Right lobe of liver (tissue), 6 donors: ENCODE measurements at regions not wholly inside any gene's neighbourhood (a gene's known extent, or its start where the extent isn't known, plus 50 kb on each side); places are given as distances from the start of the nearest gene placed in this dataset.
A peak's percentile ranks its signal among the peaks of the same experiment; 100 is the strongest.

Experiments
- ATAC-seq, 4 donors: fragments of 200-7000 bp; cut with Tn5 transposase; one replicate each; pipeline ENCODE4 v1.9.1; 2020; ENCODE audit warnings: mild to moderate bottlenecking in 4 of 4, moderate library complexity in 4 of 4
- DNase-seq, 3 donors: peaks; one replicate each; pipeline ENCODE4 v3.0.0-alpha.2; 2020
- H3K27ac ChIP-seq, 3 donors: fragments of 200-600 bp; one replicate each; pipeline ENCODE4 v1.8.0; 2022
- H3K27me3 ChIP-seq, 2 donors: fragments of 200-600 bp; one replicate each; pipeline ENCODE4 v1.8.0; 2022
- H3K36me3 ChIP-seq, 4 donors: fragments of 200-600 bp; sonication (generic) in 1 of 4; one replicate each; pipeline versions ENCODE4 v1.5.1 to v1.8.0; 2017 to 2022; ENCODE audit warnings: control low read depth in 1 of 4
- H3K4me1 ChIP-seq, 4 donors: fragments of 200-600 bp; sonication (generic) in 1 of 4; one replicate each; pipeline versions ENCODE4 v1.5.1 to v1.8.0; 2017 to 2022; ENCODE audit warnings: control low read depth in 1 of 4
- H3K4me3 ChIP-seq, 3 donors: fragments of 200-600 bp; one replicate each; pipeline ENCODE4 v1.8.0; 2022
- H3K9me3 ChIP-seq, 4 donors: fragments of 200-600 bp; sonication (generic) in 1 of 4; one replicate each; pipeline versions ENCODE4 v1.5.1 to v1.8.0; 2017 to 2022; ENCODE audit warnings: control low read depth in 1 of 4
- CTCF ChIP-seq, 4 donors: fragments of 200-600 bp in 3 of 4; fragments of 450-650 bp in 1 of 4; IDR thresholded peaks; one replicate each; pipeline versions ENCODE4 v1.5.1 to v1.8.0; 2016 to 2022; ENCODE audit warnings: antibody characterized with exemption in 4 of 4, mild to moderate bottlenecking in 2 of 4
- POLR2A ChIP-seq: fragments of 450-650 bp; IDR thresholded peaks from one replicate; pipeline ENCODE4 v1.6.1; 2017; ENCODE audit warnings: antibody characterized with exemption, mild to moderate bottlenecking
- WGBS: methylation state at CpG from one replicate; pipeline ENCODE4 v1.1.6; 2018; ENCODE audit warnings: low coverage, low lambda C conversion rate; ENCODE audit not compliant: insufficient coverage; ENCODE audit errors: missing lambda C conversion rate; 5-methylcytosine and 5-hydroxymethylcytosine counted together
- intact Hi-C, 2 donors: fragments of 100-400 bp; cut with DNase I; formaldehyde crosslinking; loops; one replicate each; pipeline versions ENCODE4 v1.11.2 to v1.14.1; 2022
- donor health status: DM: no; HTN: yes; CAD: no.
- donor health status: DM: no; HTN: no; CAD: no.
- donor health status: DM: no; HTN: no; CAD: no.
- donor health status: DM: no; HTN: yes; CAD: no.
- donor health status: DM: no; HTN: yes; CAD: no.

DNA sequence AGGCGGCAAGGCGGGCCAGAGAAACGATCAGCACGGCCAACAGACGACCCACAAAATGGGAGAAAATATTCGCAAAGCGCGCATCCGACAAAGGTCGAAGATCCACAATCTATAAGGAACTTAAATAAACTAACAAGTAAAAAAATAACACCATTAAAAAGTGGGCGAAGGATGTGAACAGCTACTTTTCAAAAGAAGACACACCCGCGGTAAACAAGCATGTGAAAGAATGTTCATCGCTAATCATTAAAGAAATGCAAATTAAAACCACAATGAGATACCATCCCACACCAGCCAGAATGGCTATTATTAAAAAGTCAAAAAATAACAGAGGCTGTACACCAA lies 117.8 kb upstream of the SIRPA start:
- H3K36me3 ChIP-seq, result no peaks in the 10 kb centered on the region
- H3K4me1 ChIP-seq, result peaks cover 0 to 12% (median 0%) of the 10 kb centered on the region in 4 donors
- H3K27ac ChIP-seq, result no peak overlapping the region
- TF ChIP-seq CTCF (IDR thresholded peaks at IDR 0.05), result no peak
- TF ChIP-seq POLR2A, result no peak
- intact Hi-C loops, result no loop called here
- no peak for ATAC-seq
- no peaks in the 10 kb centered on the region for H3K9me3 ChIP-seq
- no peak for DNase-seq
- H3K4me3 ChIP-seq, result no peak overlapping the region
- H3K27me3 ChIP-seq, result no peaks in the 10 kb centered on the region
- 15% methylated on average over 14 of the region's 14 CpGs for WGBS

DNA sequence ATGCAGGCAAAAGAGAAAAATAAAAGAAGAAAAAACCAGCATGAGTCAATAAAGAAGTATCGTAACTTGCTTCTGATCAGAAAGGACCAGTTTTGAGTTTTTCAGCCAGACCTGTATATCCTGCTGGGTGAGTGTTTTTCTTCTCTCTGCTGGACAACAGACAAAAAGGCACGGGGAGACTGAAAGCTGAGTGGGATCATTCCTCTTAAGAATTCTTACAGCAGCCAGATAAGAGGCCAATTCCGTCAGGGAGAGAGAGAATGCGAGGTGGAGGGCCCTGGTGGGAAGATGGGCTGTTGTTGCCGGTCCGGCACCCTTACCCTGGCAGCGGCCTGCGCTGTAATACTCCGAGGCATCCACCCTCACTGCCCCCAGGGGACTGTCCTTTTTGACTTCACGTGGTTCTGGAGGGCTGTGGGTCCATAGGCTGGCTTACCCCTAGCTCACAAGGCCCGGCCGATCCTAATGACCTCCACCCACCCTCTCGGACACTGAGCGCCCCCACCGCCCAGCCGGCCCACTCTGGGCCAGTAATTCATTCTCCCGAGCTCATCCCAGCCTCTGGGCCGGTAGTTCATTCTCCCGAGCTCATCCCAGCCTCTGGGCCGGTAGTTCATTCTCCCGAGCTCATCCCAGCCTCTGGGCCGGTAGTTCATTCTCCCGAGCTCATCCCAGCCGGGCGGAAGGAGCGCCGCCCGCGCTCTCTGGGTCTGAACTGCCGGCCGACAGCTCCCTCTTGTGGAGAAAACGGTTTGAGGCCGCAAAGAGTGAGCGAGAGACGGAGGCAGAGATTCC lies 118.3 kb upstream of the SIRPA start:
- TF ChIP-seq POLR2A (peak; percentile 20), CTCF (IDR thresholded peaks at IDR 0.05) (peak; percentile 78 to 89 (median 80))
- DNase-seq, result peak; percentile 86 to 87 (median 87)
- peak overlapping the region; percentile 54 to 61 (median 57) for H3K4me3 ChIP-seq

GRCh38 chr20:1775117-1775516 lies 117.5 kb upstream of the SIRPG start:
- Histone ChIP-seq H3K4me1 (peaks cover 0 to 12% (median 0%) of the 10 kb centered on the region in 4 donors), H3K27ac (no peak overlapping the region), H3K36me3 (no peaks in the 10 kb centered on the region), H3K27me3 (no peaks in the 10 kb centered on the region), H3K9me3 (no peaks in the 10 kb centered on the region), H3K4me3 (no peak overlapping the region)
- intact Hi-C loops, result no loop called here
- ATAC-seq, result no peak
- no peak for DNase-seq
- WGBS, result 86% methylated on average over 2 of the region's 2 CpGs
- TF ChIP-seq POLR2A (no peak), CTCF (IDR thresholded peaks at IDR 0.05) (no peak)

More for the DNA sequence above, 118.3 kb upstream of the SIRPA start:
- Histone ChIP-seq H3K9me3 (no peaks in the 10 kb centered on the region), H3K36me3 (no peaks in the 10 kb centered on the region), H3K27ac (no peak overlapping the region), H3K4me1 (peaks cover 0 to 12% (median 0%) of the 10 kb centered on the region in 4 donors), H3K27me3 (no peaks in the 10 kb centered on the region)
- 1% methylated on average over 24 of the region's 35 CpGs for WGBS
- peak; percentile 95 to 99 (median 98) for ATAC-seq
- intact Hi-C loops, result no loop called here

DNA sequence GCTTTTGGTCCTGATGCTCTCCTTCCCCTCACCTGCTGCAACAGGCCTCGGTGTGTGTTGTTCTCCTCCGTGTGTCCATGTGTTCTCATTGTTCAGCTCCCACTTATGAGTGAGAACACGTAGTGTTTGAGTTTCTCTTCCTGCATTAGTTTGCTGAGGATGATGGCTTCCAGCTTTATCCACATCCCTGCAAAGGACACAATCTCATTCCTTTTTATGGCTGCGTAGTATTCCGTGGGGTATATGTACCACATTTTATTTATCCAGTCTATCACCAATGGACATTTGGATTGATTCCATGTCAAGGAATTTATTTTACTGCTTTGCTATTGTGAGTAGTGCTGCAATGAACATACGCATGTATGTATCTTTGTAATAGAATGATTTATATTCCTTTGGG lies 116.9 kb upstream of the SIRPG start:
- H3K27ac ChIP-seq, result no peak overlapping the region
- intact Hi-C loops, result no loop called here

More for the DNA sequence above, 116.9 kb upstream of the SIRPG start:
- ATAC-seq (no peak), DNase-seq (no peak)
- Histone ChIP-seq H3K36me3 (no peaks in the 10 kb centered on the region), H3K4me3 (no peak overlapping the region), H3K27me3 (no peaks in the 10 kb centered on the region), H3K9me3 (no peaks in the 10 kb centered on the region), H3K4me1 (peaks cover 0 to 12% (median 0%) of the 10 kb centered on the region in 4 donors)
- TF ChIP-seq CTCF (IDR thresholded peaks at IDR 0.05) (no peak), POLR2A (no peak)
- 83% methylated on average over 5 of the region's 6 CpGs for WGBS
